ENCODE measurements at regions not wholly inside any gene's neighbourhood (a gene's known extent, or its start where the extent isn't known, plus 50 kb on each side); places are given as distances from the start of the nearest gene placed in this dataset.

DNA sequence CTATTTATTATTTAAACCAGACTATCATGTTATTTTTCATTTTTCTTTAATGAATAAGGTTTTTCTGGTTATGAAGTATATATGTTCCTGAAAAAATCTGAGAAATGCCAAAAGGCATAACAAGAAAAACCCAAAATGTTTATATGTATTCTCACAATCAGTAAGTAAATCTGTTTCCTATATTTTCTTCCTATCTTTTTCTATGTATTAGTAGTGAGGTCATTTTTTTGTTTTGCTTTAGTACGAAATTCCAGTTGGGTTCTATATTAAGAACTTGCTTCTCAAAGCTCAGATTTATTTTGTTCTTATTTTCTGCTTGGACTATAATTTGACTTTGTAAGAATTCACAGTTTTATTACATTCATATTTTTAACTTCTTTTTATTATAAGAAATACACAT, 287.5 kb upstream of the NFE2L3 start:
- TF ChIP-seq, protein P1, sequence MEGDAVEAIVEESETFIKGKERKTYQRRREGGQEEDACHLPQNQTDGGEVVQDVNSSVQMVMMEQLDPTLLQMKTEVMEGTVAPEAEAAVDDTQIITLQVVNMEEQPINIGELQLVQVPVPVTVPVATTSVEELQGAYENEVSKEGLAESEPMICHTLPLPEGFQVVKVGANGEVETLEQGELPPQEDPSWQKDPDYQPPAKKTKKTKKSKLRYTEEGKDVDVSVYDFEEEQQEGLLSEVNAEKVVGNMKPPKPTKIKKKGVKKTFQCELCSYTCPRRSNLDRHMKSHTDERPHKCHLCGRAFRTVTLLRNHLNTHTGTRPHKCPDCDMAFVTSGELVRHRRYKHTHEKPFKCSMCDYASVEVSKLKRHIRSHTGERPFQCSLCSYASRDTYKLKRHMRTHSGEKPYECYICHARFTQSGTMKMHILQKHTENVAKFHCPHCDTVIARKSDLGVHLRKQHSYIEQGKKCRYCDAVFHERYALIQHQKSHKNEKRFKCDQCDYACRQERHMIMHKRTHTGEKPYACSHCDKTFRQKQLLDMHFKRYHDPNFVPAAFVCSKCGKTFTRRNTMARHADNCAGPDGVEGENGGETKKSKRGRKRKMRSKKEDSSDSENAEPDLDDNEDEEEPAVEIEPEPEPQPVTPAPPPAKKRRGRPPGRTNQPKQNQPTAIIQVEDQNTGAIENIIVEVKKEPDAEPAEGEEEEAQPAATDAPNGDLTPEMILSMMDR (IDR thresholded peaks at IDR 0.05), result no peak
- intact Hi-C loops (cut with DNase I), result no loop called here
- H3K27me3 ChIP-seq, result peaks cover 95 to 100% of the 10 kb centered on the region in 2 donors
- H3K9me3 ChIP-seq, result peaks cover 0 to 6% of the 10 kb centered on the region in 2 donors
- ATAC-seq (no peak), DNase-seq (no peak)
- peaks cover 0 to 7% of the 10 kb centered on the region in 2 donors for H3K4me1 ChIP-seq
- no peaks in the 10 kb centered on the region for H3K36me3 ChIP-seq
- H3K4me3 ChIP-seq, result no peak overlapping the region
- no peak overlapping the region for H3K27ac ChIP-seq

DNA sequence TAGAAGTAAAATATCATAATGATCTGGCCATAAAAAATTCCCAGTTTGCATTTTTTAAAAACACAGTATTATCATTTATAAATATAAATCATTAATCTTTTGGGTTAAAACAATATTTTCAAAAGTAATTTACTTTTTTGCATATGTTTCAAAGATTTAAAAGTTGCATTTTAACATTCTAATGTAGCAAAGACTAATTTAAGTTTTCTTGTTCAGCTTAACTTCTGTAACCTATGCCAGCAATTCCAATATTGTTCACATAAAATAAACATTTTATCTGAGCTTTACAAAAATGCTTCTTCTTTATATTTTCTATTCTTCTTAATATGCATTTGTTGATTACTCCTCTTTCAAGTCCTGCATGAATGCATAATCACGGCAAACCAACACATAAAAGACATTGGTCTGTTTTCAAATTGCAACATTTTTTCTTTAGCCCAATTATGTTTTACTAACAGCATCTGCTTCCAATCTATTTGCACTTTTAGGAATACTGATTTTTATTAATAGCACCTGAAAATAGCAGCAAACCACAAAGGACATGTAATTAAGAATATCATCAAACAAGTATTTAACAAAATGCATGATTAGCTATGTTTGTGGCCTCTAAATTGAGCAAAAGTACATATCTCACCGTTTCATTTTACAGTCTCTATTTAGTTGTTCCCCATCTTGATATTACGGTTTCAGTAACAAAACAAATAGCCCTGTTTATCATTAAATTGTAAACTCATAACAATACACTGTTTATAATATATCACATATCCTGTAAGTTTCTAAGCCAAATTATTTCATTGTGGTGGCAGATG, 286.9 kb upstream of the NFE2L3 start:
- intact Hi-C loops (cut with DNase I), result no loop called here
- Histone ChIP-seq H3K27ac (no peak overlapping the region), H3K36me3 (no peaks in the 10 kb centered on the region), H3K9me3 (peaks cover 0 to 6% of the 10 kb centered on the region in 2 donors), H3K4me1 (peaks cover 0 to 7% of the 10 kb centered on the region in 2 donors), H3K4me3 (no peak overlapping the region), H3K27me3 (peaks cover 95 to 100% of the 10 kb centered on the region in 2 donors)
- ATAC-seq (no peak), DNase-seq (no peak)
- TF ChIP-seq, protein P1 (IDR thresholded peaks at IDR 0.05), result no peak

DNA sequence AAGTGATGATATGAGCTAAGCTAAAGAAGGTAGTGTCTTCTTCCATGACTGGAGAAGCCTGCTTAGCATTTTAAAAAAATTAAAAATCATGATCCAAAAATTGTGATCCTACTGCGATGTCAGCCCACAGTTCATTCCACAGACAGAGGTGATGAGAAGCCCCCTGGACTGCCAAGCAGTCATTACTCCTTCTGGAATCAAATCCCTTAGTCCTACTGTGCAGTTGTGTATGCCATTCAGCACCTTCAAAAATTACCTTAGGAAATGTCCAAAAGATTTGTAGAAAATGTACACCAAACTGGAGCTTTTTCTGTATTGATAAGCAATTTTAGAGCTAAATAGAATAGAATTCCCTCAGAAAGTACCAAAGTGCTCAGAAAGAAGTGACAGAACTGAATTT, 283.5 kb upstream of the NFE2L3 start:
- Histone ChIP-seq H3K9me3 (no peaks in the 10 kb centered on the region), H3K27ac (no peak overlapping the region), H3K36me3 (no peaks in the 10 kb centered on the region), H3K4me1 (no peaks in the 10 kb centered on the region), H3K27me3 (peaks cover 77 to 100% of the 10 kb centered on the region in 2 donors), H3K4me3 (no peak overlapping the region)
- intact Hi-C loops (cut with DNase I), result no loop called here
- ATAC-seq, result no peak
- TF ChIP-seq, protein P1 (IDR thresholded peaks at IDR 0.05), result no peak
- no peak for DNase-seq

DNA sequence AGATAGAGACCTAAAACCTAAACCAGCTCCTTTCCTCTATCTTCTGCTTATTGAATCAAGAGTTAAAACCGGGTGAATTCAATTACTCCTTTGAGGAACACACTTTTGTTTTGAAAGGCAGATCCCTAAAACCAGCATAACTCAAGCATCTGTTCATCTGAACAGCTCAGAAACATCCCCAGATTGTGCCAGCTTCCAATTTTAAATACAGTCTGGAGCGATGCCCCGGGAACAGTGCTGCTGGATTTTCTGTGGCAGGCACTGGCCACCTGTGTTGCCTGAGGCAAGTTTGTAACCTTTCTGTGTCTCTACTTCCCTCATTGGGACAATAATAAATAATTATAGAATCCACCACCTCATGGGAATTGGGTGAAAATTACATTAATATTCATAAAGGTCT, 281.4 kb upstream of the NFE2L3 start:
- no peak overlapping the region for H3K27ac ChIP-seq

DNA sequence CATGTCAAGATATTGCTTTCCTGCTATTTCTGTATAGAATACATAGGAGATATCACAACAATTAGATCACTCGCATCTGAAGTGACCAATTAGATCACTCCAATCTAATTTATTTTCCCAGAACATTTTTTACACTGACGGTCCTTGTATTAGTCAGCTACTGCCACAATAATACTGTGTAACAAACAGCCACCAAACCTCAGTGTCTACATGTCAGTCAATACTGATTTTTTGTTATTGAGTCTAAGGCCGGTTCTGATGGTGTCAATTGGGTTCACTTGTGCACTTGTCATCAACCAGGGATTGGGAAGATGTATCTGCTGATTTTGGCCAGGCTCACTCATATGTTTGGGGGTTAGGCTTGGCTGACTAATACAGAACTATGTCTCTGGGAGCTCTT, 275.9 kb upstream of the NFE2L3 start:
- DNase-seq (no peak), ATAC-seq (no peak)
- TF ChIP-seq, protein P1 (IDR thresholded peaks at IDR 0.05), result no peak
- H3K4me3 ChIP-seq, result no peak overlapping the region
- H3K27me3 ChIP-seq, result peaks cover 25 to 99% of the 10 kb centered on the region in 2 donors
- no peak overlapping the region for H3K27ac ChIP-seq
- no peaks in the 10 kb centered on the region for H3K9me3 ChIP-seq
- H3K4me1 ChIP-seq, result no peaks in the 10 kb centered on the region
- no peaks in the 10 kb centered on the region for H3K36me3 ChIP-seq
- intact Hi-C loops (cut with DNase I), result no loop called here

More for the DNA sequence above, 281.4 kb upstream of the NFE2L3 start:
- intact Hi-C loops (cut with DNase I), result no loop called here
- no peak for DNase-seq
- Histone ChIP-seq H3K27me3 (peaks cover 70 to 100% of the 10 kb centered on the region in 2 donors), H3K36me3 (no peaks in the 10 kb centered on the region), H3K4me3 (no peak overlapping the region), H3K9me3 (no peaks in the 10 kb centered on the region), H3K4me1 (no peaks in the 10 kb centered on the region)
- no peak for ATAC-seq
- TF ChIP-seq, protein P1 (IDR thresholded peaks at IDR 0.05), result no peak

Data from left lung (tissue), 4 donors.